Ovary (tissue), 3 donors: ENCODE measurements at regions not wholly inside any gene's neighbourhood (a gene's known extent, or its start where the extent isn't known, plus 50 kb on each side); places are given as distances from the start of the nearest gene placed in this dataset.

Experiments used
- CTCF ChIP-seq, 3 donors: fragments of 450-650 bp in 2 of 3; fragments of 200-600 bp in 1 of 3; IDR thresholded peaks; one replicate each; pipeline versions ENCODE4 v1.5.1 to v1.8.0; 2016 to 2022; ENCODE audit warnings: antibody characterized with exemption in 3 of 3, mild to moderate bottlenecking in 1 of 3
- EP300 ChIP-seq: sonication (generic); formaldehyde crosslinking; IDR thresholded peaks from one replicate; pipeline ENCODE4 v1.6.1; 2017; ENCODE audit warnings: antibody characterized with exemption
- donor health status: DM: no; HTN: no; CAD: no.

GRCh38 chr13:93038187-93038586 lies 188.4 kb upstream of the GPC6 start:
- no peak for TF ChIP-seq CTCF (IDR thresholded peaks at IDR 0.05)
- no peak for TF ChIP-seq EP300
